Dermis blood vessel endothelial cell (primary cell): ENCODE measurements at regions not wholly inside any gene's neighbourhood (a gene's known extent, or its start where the extent isn't known, plus 50 kb on each side); places are given as distances from the start of the nearest gene placed in this dataset.
A peak's percentile ranks its signal among the peaks of the same experiment; 100 is the strongest.

Experiments used
- DNase-seq: peaks from one replicate; pipeline ENCODE4 v3.0.0; 2010

GRCh38 chr3:5304789-5305683, 117.5 kb downstream of the EDEM1 start:
- peak; percentile 48 for DNase-seq

GRCh38 chr3:5305684-5305989, 118.1 kb downstream of the EDEM1 start:
- DNase-seq = no peak

- DNase-seq = no peak
Observed at GRCh38 chr3:5309171-5309570, 121.7 kb downstream of the EDEM1 start.

- DNase-seq = no peak
Observed at GRCh38 chr3:5309602-5310001, 122.1 kb downstream of the EDEM1 start.

- no peak for DNase-seq
Observed at GRCh38 chr3:5310509-5310908, 123.0 kb downstream of the EDEM1 start.

- no peak for DNase-seq
Observed at GRCh38 chr3:5312290-5312689, 124.8 kb downstream of the EDEM1 start.

- DNase-seq = no peak
Observed at GRCh38 chr3:5314897-5315296, 127.4 kb downstream of the EDEM1 start.

- no peak for DNase-seq
Observed at GRCh38 chr3:5317557-5317956, 130.1 kb downstream of the EDEM1 start.

- no peak for DNase-seq
Observed at GRCh38 chr3:5319454-5319853, 131.9 kb downstream of the EDEM1 start.

GRCh38 chr3:5321666-5322340, 134.3 kb downstream of the EDEM1 start:
- no peak for DNase-seq

- DNase-seq = no peak
Observed at GRCh38 chr3:5324780-5325179, 137.3 kb downstream of the EDEM1 start.

- no peak for DNase-seq
Observed at GRCh38 chr3:5330152-5330810, 142.8 kb downstream of the EDEM1 start.

GRCh38 chr3:5331567-5332269, 144.2 kb downstream of the EDEM1 start:
- no peak for DNase-seq

- no peak for DNase-seq
Observed at GRCh38 chr3:5332270-5332956, 144.9 kb downstream of the EDEM1 start.

- no peak for DNase-seq
Observed at GRCh38 chr3:5339967-5340535, 152.5 kb downstream of the EDEM1 start.

- no peak for DNase-seq
Observed at GRCh38 chr3:5341610-5342009, 154.1 kb downstream of the EDEM1 start.

GRCh38 chr3:5343459-5343858, 156.0 kb downstream of the EDEM1 start:
- DNase-seq = no peak

- DNase-seq = no peak
Observed at GRCh38 chr3:5344707-5345106, 157.2 kb downstream of the EDEM1 start.

GRCh38 chr3:5347486-5347885, 160.0 kb downstream of the EDEM1 start:
- no peak for DNase-seq

- DNase-seq = no peak
Observed at GRCh38 chr3:5348229-5348902, 160.9 kb downstream of the EDEM1 start.

GRCh38 chr3:5349343-5349742, 161.8 kb downstream of the EDEM1 start:
- no peak for DNase-seq

- no peak for DNase-seq
Observed at GRCh38 chr3:5357089-5357488, 169.6 kb downstream of the EDEM1 start.
